ENCODE measurements at regions not wholly inside any gene's neighbourhood (a gene's known extent, or its start where the extent isn't known, plus 50 kb on each side); places are given as distances from the start of the nearest gene placed in this dataset.

DNA sequence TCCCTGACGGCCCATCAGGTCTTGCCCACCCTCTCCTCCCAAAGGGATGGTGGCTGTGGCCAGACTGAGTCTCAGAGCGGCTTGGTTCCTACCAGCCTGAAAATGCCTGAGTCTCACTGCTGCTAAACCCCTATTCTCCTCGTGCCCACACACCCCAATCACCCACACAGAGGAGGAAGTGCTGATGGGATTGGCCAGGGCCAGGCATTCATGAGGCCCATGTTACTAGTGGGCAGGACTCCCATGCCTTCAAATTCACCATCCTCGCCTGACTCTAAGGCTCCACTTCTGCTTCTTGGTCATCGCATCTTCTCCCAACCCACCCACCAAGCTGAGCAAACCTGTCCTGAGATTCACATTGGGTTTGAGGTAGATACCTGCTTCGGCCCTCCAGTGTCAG, 80.1 kb upstream of the CST7 start:
- H3K27ac ChIP-seq (ENCODE audit: low read depth in 1 of 2, low read length in 2 of 2): no peak overlapping the region
- Mint-ChIP-seq H3K9me3 (peaks cover 14 to 31% (median 22%) of the 10 kb centered on the region in 7 donors), H3K4me3 (no peak overlapping the region), H3K27me3 (ENCODE audit: low read depth in 3 of 3) (peaks cover 0 to 4% (median 3%) of the 10 kb centered on the region in 3 donors), H3K27ac (no peak overlapping the region), H3K4me1 (peaks cover 5% of the 10 kb centered on the region), H3K36me3 (no peaks in the 10 kb centered on the region)
- H3K4me2 ChIP-seq (replicated peaks; ENCODE audit: extremely low read depth, low read length, poor library complexity, severe bottlenecking): no peak overlapping the region
- H3K79me2 ChIP-seq (ENCODE audit: insufficient read depth, low read length): no peaks in the 10 kb centered on the region
- no peak overlapping the region for H3K9ac ChIP-seq (ENCODE audit: insufficient read depth, low read length, poor library complexity, severe bottlenecking)
- no peak for DNase-seq
- 73% methylated on average over 3 of the region's 6 CpGs for WGBS (ENCODE audit: insufficient coverage)
- intact Hi-C loops (cut with micrococcal nuclease): no loop called here
- H3K27me3 ChIP-seq (ENCODE audit: control insufficient read depth in 2 of 2, insufficient read depth in 2 of 2, low read length in 2 of 2): peaks cover 0 to 2% of the 10 kb centered on the region in 2 donors
- no peak overlapping the region for H2AFZ ChIP-seq (ENCODE audit: insufficient read depth, low read depth, low read length, poor library complexity, severe bottlenecking)
- no peaks in the 10 kb centered on the region for H4K20me1 ChIP-seq (ENCODE audit: insufficient read depth, low read length)
- peaks cover 20 to 23% of the 10 kb centered on the region in 2 donors for H3K9me3 ChIP-seq (replicated peaks in 1 of 2; ENCODE audit: control insufficient read depth in 1 of 2, insufficient read depth in 1 of 2, low read length in 2 of 2)
- no peak for TF ChIP-seq CTCF (IDR thresholded peaks at IDR 0.05)
- no peak overlapping the region for H3K4me3 ChIP-seq (replicated peaks in 1 of 3; ENCODE audit: low read depth in 2 of 3, low read length in 3 of 3)
- no peaks in the 10 kb centered on the region for H3K36me3 ChIP-seq (replicated peaks in 1 of 2; ENCODE audit: control insufficient read depth in 1 of 2, insufficient read depth in 2 of 2, low read length in 2 of 2)
- no peaks in the 10 kb centered on the region for H3K4me1 ChIP-seq (ENCODE audit: control insufficient read depth in 1 of 2, insufficient read depth in 2 of 2, low read length in 2 of 2)

GRCh38 chr20:24870057-24870456, 79.0 kb upstream of the CST7 start:
- H2AFZ ChIP-seq (ENCODE audit: insufficient read depth, low read depth, low read length, poor library complexity, severe bottlenecking): no peak overlapping the region
- Mint-ChIP-seq H3K27ac (no peak overlapping the region), H3K27me3 (ENCODE audit: low read depth in 3 of 3) (peaks cover 0 to 4% (median 3%) of the 10 kb centered on the region in 3 donors), H3K4me3 (no peak overlapping the region), H3K36me3 (no peaks in the 10 kb centered on the region), H3K9me3 (peaks cover 8 to 22% (median 15%) of the 10 kb centered on the region in 7 donors), H3K4me1 (peaks cover 5% of the 10 kb centered on the region)
- H3K4me3 ChIP-seq (replicated peaks in 1 of 3; ENCODE audit: low read depth in 2 of 3, low read length in 3 of 3): no peak overlapping the region
- no peak for DNase-seq
- intact Hi-C loops (cut with micrococcal nuclease): no loop called here
- H3K4me1 ChIP-seq (ENCODE audit: control insufficient read depth in 1 of 2, insufficient read depth in 2 of 2, low read length in 2 of 2): no peaks in the 10 kb centered on the region
- H3K27ac ChIP-seq (ENCODE audit: low read depth in 1 of 2, low read length in 2 of 2): no peak overlapping the region
- H3K9me3 ChIP-seq (replicated peaks in 1 of 2; ENCODE audit: control insufficient read depth in 1 of 2, insufficient read depth in 1 of 2, low read length in 2 of 2): peaks cover 14 to 15% of the 10 kb centered on the region in 2 donors
- no peak for TF ChIP-seq CTCF (IDR thresholded peaks at IDR 0.05)
- no peaks in the 10 kb centered on the region for H3K36me3 ChIP-seq (replicated peaks in 1 of 2; ENCODE audit: control insufficient read depth in 1 of 2, insufficient read depth in 2 of 2, low read length in 2 of 2)
- 100% methylated on average over 2 of the region's 3 CpGs for WGBS (ENCODE audit: insufficient coverage)
- H3K27me3 ChIP-seq (ENCODE audit: control insufficient read depth in 2 of 2, insufficient read depth in 2 of 2, low read length in 2 of 2): peaks cover 0 to 2% of the 10 kb centered on the region in 2 donors
- no peak overlapping the region for H3K4me2 ChIP-seq (replicated peaks; ENCODE audit: extremely low read depth, low read length, poor library complexity, severe bottlenecking)
- H3K9ac ChIP-seq (ENCODE audit: insufficient read depth, low read length, poor library complexity, severe bottlenecking): no peak overlapping the region
- H3K79me2 ChIP-seq (ENCODE audit: insufficient read depth, low read length): no peaks in the 10 kb centered on the region
- no peaks in the 10 kb centered on the region for H4K20me1 ChIP-seq (ENCODE audit: insufficient read depth, low read length)

Measured in CD14-positive monocyte (primary cell).